H1 (cell line): ENCODE measurements at regions not wholly inside any gene's neighbourhood (a gene's known extent, or its start where the extent isn't known, plus 50 kb on each side); places are given as distances from the start of the nearest gene placed in this dataset.

Experiments used
- CTCF ChIA-PET: fragments of 300-600 bp; sonication (Branson Sonifier 250); formaldehyde crosslinking; loops from one replicate; lab custom pipeline; 2021; ENCODE audit not compliant: partially characterized antibody; lab: Charles Lee
- POLR2A ChIA-PET: fragments of 300-600 bp; sonication (Branson Sonifier 250); formaldehyde crosslinking; loops from one replicate; lab custom pipeline; 2021; ENCODE audit warnings: inconsistent platforms; ENCODE audit not compliant: partially characterized antibody; lab: Charles Lee
- DNase-seq, 2 experiments: peaks; one replicate each; pipeline versions ENCODE4 v3.0.0 to v3.0.0-alpha.2; 2010 to 2022; ENCODE audit warnings: low spot score in 2 of 2, low read depth in 1 of 2, mixed read lengths in 1 of 2
- FAIRE-seq: peaks from 2 replicates; lab custom pipeline; 2011; peaks lifted over from hg19 to GRCh38; lab: Jason Lieb, UNC
- H2AFZ ChIP-seq: 2 replicates; pipeline ENCODE4 v1.8.1; 2012; ENCODE audit warnings: low read length, inconsistent platforms
- H2AK5ac ChIP-seq: 2 replicates; pipeline ENCODE4 v1.6.1; 2013; ENCODE audit warnings: low read depth, low read length
- H2BK120ac ChIP-seq: replicated peaks from 2 replicates; pipeline ENCODE3; 2013; ENCODE audit warnings: low read depth, low read length, inconsistent platforms
- H2BK12ac ChIP-seq: 2 replicates; pipeline ENCODE4 v1.6.1; 2013; ENCODE audit warnings: low read depth, low read length
- H2BK15ac ChIP-seq: 2 replicates; pipeline ENCODE4 v1.6.1; 2013; ENCODE audit warnings: low read length
- H2BK20ac ChIP-seq: 2 replicates; pipeline ENCODE4 v1.6.1; 2013; ENCODE audit warnings: low read length
- H2BK5ac ChIP-seq: 2 replicates; pipeline ENCODE4 v1.6.1; 2013; ENCODE audit warnings: low read depth, low read length
- H3K14ac ChIP-seq: 2 replicates; pipeline ENCODE4 v1.6.1; 2013; ENCODE audit warnings: inconsistent platforms; ENCODE audit not compliant: insufficient read length
- H3K18ac ChIP-seq: 2 replicates; pipeline ENCODE4 v1.6.1; 2013; ENCODE audit warnings: low read length; ENCODE audit errors: extremely low read depth
- H3K23ac ChIP-seq: 2 replicates; pipeline ENCODE4 v1.6.1; 2013; ENCODE audit warnings: inconsistent platforms; ENCODE audit not compliant: insufficient read length
- H3K23me2 ChIP-seq: 2 replicates; pipeline ENCODE4 v1.6.1; 2013; ENCODE audit warnings: low read depth, low read length
- H3K27ac ChIP-seq: 2 replicates; pipeline ENCODE4 v1.6.1; 2011; ENCODE audit warnings: low read depth, low read length, inconsistent platforms
- H3K27me3 ChIP-seq, 4 experiments: replicated peaks in 1 of 4; 1 replicate in 1 of 4; 2 replicates in 3 of 4; pipeline versions ENCODE4 v1.6.1 to v1.8.1; 2011 to 2013; ENCODE audit warnings: low read length in 3 of 4, mild to moderate bottlenecking in 3 of 4, inconsistent platforms in 2 of 4, mixed read lengths in 2 of 4, moderate library complexity in 1 of 4; ENCODE audit not compliant: control insufficient read depth in 3 of 4, insufficient read depth in 3 of 4; ENCODE audit errors: extremely low read depth in 1 of 4
- H3K36me3 ChIP-seq, 4 experiments: 2 replicates each; pipeline versions ENCODE4 v1.6.1 to v1.8.1; 2011 to 2013; ENCODE audit warnings: mild to moderate bottlenecking in 4 of 4, low read length in 3 of 4, moderate library complexity in 2 of 4, control low read depth in 1 of 4, inconsistent platforms in 1 of 4; ENCODE audit not compliant: insufficient read depth in 4 of 4, control insufficient read depth in 2 of 4
- H3K4ac ChIP-seq: replicated peaks from 2 replicates; pipeline ENCODE3; 2013; ENCODE audit warnings: low read length, low read depth, mixed read lengths, inconsistent platforms; ENCODE audit not compliant: insufficient read length
- H3K4me1 ChIP-seq, 4 experiments: replicated peaks in 1 of 4; 1 replicate in 1 of 4; 2 replicates in 3 of 4; pipeline versions ENCODE4 v1.6.1 to v1.8.1; 2011 to 2013; ENCODE audit warnings: low read length in 3 of 4, inconsistent platforms in 2 of 4, mixed read lengths in 1 of 4; ENCODE audit not compliant: insufficient read depth in 4 of 4, control insufficient read depth in 3 of 4
- H3K4me2 ChIP-seq, 2 experiments: 2 replicates each; pipeline versions ENCODE4 v1.6.1 to v1.8.1; 2011 to 2013; ENCODE audit warnings: low read depth in 2 of 2, low read length in 2 of 2, control low read depth in 1 of 2, inconsistent platforms in 1 of 2, mild to moderate bottlenecking in 1 of 2; ENCODE audit not compliant: insufficient read depth in 1 of 2
- H3K4me3 ChIP-seq, 4 experiments: fragments of 200-600, 300-600 bp in 1 of 4; sonication (generic), shearing (Covaris generic), sonication (Bioruptor Twin) in 1 of 4; 2 replicates each; pipeline versions ENCODE4 v1.5.1 to v1.8.1; 2011 to 2016; ENCODE audit warnings: low read length in 4 of 4, low read depth in 3 of 4, control low read depth in 2 of 4, inconsistent platforms in 2 of 4, mild to moderate bottlenecking in 2 of 4, mixed read lengths in 1 of 4, moderate library complexity in 1 of 4; ENCODE audit not compliant: insufficient read depth in 2 of 4; ENCODE audit errors: extremely low read depth in 1 of 4
- H3K56ac ChIP-seq: replicated peaks from 2 replicates; pipeline ENCODE3; 2013; ENCODE audit warnings: low read depth, mild to moderate bottlenecking, mixed read lengths, low read length, inconsistent platforms; ENCODE audit not compliant: insufficient read length
- H3K79me1 ChIP-seq: 2 replicates; pipeline ENCODE4 v1.6.1; 2013; ENCODE audit warnings: low read depth, low read length, control low read depth
- H3K79me2 ChIP-seq, 2 experiments: 2 replicates each; pipeline versions ENCODE4 v1.6.1 to v1.8.1; 2012 to 2013; ENCODE audit warnings: low read length in 2 of 2, mild to moderate bottlenecking in 2 of 2, inconsistent platforms in 1 of 2; ENCODE audit not compliant: insufficient read depth in 2 of 2, control insufficient read depth in 1 of 2
- H3K9ac ChIP-seq, 4 experiments: replicated peaks in 1 of 4; 1 replicate in 1 of 4; 2 replicates in 3 of 4; pipeline versions ENCODE4 v1.6.1 to v1.8.1; 2011 to 2013; ENCODE audit warnings: low read depth in 3 of 4, low read length in 3 of 4, control low read depth in 2 of 4, mild to moderate bottlenecking in 2 of 4, moderate library complexity in 2 of 4, inconsistent platforms in 1 of 4; ENCODE audit errors: extremely low read depth in 1 of 4
- H3K9me3 ChIP-seq, 2 experiments: 2 replicates each; pipeline versions ENCODE4 v1.6.1 to v1.8.1; 2012 to 2013; ENCODE audit warnings: mild to moderate bottlenecking in 2 of 2, moderate library complexity in 2 of 2, control low read depth in 1 of 2, inconsistent platforms in 1 of 2, low read depth in 1 of 2, low read length in 1 of 2, mixed read lengths in 1 of 2; ENCODE audit not compliant: insufficient read depth in 2 of 2
- H4K20me1 ChIP-seq, 2 experiments: replicated peaks in 1 of 2; 2 replicates each; pipeline versions ENCODE3 to v1.8.1; 2011 to 2013; ENCODE audit warnings: inconsistent platforms in 2 of 2, low read length in 2 of 2, mild to moderate bottlenecking in 1 of 2; ENCODE audit not compliant: insufficient read depth in 2 of 2, control insufficient read depth in 1 of 2
- H4K5ac ChIP-seq: 2 replicates; pipeline ENCODE4 v1.6.1; 2013; ENCODE audit warnings: low read length, low read depth, mixed read lengths, inconsistent platforms; ENCODE audit not compliant: insufficient read length
- H4K8ac ChIP-seq: 2 replicates; pipeline ENCODE4 v1.8.0; 2013; ENCODE audit warnings: mild to moderate bottlenecking, moderate library complexity, low read length, inconsistent platforms; ENCODE audit not compliant: insufficient read depth; ENCODE audit errors: extremely low read depth
- H4K91ac ChIP-seq: replicated peaks from 2 replicates; pipeline ENCODE3; 2013; ENCODE audit warnings: low read length, mixed read lengths, inconsistent platforms; ENCODE audit not compliant: insufficient read length
- RBBP5 ChIP-seq: IDR thresholded peaks from 2 replicates; pipeline ENCODE4 v1.7.1; 2012; ENCODE audit warnings: low read depth, mild to moderate bottlenecking, inconsistent platforms, low read length, moderate library complexity, borderline replicate concordance
- RFX5 ChIP-seq: IDR thresholded peaks from 2 replicates; pipeline ENCODE4 v1.6.1; 2011; ENCODE audit warnings: low read depth, low read length, improper control_type of control experiment, borderline replicate concordance
- SIN3A ChIP-seq, 2 experiments: IDR thresholded peaks in 1 of 2; conservative IDR thresholded peaks in 1 of 2; 2 replicates each; pipeline ENCODE4 v1.6.1; 2011 to 2012; ENCODE audit warnings: low read length in 2 of 2, improper control_type of control experiment in 1 of 2, low read depth in 1 of 2, mild to moderate bottlenecking in 1 of 2
- TAF7 ChIP-seq: optimal IDR thresholded peaks from 2 replicates; pipeline ENCODE3; 2011; ENCODE audit warnings: low read depth, mild to moderate bottlenecking, inconsistent platforms, low read length, moderate library complexity, borderline replicate concordance
- WGBS, 2 experiments: shearing (Covaris generic) in 1 of 2; methylation state at CpG; one replicate each; pipeline versions ENCODE4 v1.1.6 to v1.1.7; 2013 to 2015; ENCODE audit warnings: low lambda C conversion rate in 2 of 2, mixed read lengths in 2 of 2, inconsistent platforms in 1 of 2, low coverage in 1 of 2, missing lambda C conversion rate in 1 of 2; ENCODE audit not compliant: insufficient replicate concordance in 2 of 2, insufficient coverage in 1 of 2, insufficient read length in 1 of 2; ENCODE audit errors: extremely low coverage in 1 of 2, missing lambda C conversion rate in 1 of 2; 5-methylcytosine and 5-hydroxymethylcytosine counted together
- TF ChIP-seq, protein P1 (sequence below): IDR thresholded peaks from 2 replicates; pipeline ENCODE4 v1.6.1; 2012; ENCODE audit warnings: low read length, inconsistent platforms

DNA sequence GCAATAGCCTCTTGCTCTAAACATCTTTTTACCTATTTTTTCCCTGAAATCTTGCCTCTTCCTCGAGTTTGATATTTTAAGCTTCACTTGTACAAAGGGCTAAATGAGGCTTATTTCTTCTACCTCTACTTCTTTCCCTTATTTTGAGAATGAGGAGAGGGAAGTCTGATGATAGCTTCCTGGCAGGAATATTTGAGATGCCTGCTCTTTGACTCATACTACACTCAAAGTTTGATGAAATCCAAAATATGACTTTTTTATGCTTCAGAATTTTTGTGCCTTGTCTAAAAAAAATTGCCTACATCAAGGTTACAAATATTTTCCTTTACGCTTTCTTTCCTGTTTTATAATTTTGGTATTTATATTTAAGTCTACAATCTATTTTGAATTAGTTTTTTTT, 624.4 kb upstream of the PLXNA2 start:
- POLR2A ChIA-PET: no interaction called here
- Histone ChIP-seq H3K4me2 (no peak overlapping the region), H3K56ac (no peak overlapping the region)

More for the DNA sequence above, 624.4 kb upstream of the PLXNA2 start:
- no peak overlapping the region for H2BK15ac ChIP-seq
- no peak overlapping the region for H2BK120ac ChIP-seq
- no peak overlapping the region for H3K23ac ChIP-seq
- H2BK20ac ChIP-seq: no peak overlapping the region
- no peak overlapping the region for H3K18ac ChIP-seq
- H4K91ac ChIP-seq: no peak overlapping the region
- H4K8ac ChIP-seq: no peak overlapping the region
- no peak overlapping the region for H3K4ac ChIP-seq
- WGBS, 2 experiments: 77% methylated on average over 2 of the region's 2 CpGs; no CpG with 5 or more reads in 1 of the 2 experiments
- no peak overlapping the region for H3K14ac ChIP-seq
- H3K27me3 ChIP-seq: no peaks in the 10 kb centered on the region
- no peak overlapping the region for H2BK12ac ChIP-seq
- H3K4me3 ChIP-seq: no peak overlapping the region
- DNase-seq: no peak
- H3K4me1 ChIP-seq: no peaks in the 10 kb centered on the region
- H2BK5ac ChIP-seq: no peak overlapping the region
- no peak overlapping the region for H2AK5ac ChIP-seq
- TF ChIP-seq SIN3A (conservative IDR thresholded peaks at IDR 0.05 in 1 of 2, IDR thresholded peaks at IDR 0.05 in 1 of 2; ENCODE audit: low read depth in 1 of 2, low read length in 2 of 2) (no peak), RBBP5 (no peak), TAF7 (no peak), RFX5 (no peak)
- TF ChIP-seq, protein P1, sequence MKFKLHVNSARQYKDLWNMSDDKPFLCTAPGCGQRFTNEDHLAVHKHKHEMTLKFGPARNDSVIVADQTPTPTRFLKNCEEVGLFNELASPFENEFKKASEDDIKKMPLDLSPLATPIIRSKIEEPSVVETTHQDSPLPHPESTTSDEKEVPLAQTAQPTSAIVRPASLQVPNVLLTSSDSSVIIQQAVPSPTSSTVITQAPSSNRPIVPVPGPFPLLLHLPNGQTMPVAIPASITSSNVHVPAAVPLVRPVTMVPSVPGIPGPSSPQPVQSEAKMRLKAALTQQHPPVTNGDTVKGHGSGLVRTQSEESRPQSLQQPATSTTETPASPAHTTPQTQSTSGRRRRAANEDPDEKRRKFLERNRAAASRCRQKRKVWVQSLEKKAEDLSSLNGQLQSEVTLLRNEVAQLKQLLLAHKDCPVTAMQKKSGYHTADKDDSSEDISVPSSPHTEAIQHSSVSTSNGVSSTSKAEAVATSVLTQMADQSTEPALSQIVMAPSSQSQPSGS: no peak
- H3K9ac ChIP-seq: no peak overlapping the region
- H3K27ac ChIP-seq: no peak overlapping the region
- CTCF ChIA-PET: no interaction called here
- FAIRE-seq: no peak
- H3K36me3 ChIP-seq: no peaks in the 10 kb centered on the region
- no peaks in the 10 kb centered on the region for H4K20me1 ChIP-seq
- H3K79me1 ChIP-seq: no peaks in the 10 kb centered on the region
- H2AFZ ChIP-seq: no peak overlapping the region
- 0 out of 2 replicates have a peak, but pooled peaks cover 2% of the 10 kb centered on the region for H3K23me2 ChIP-seq
- no peak overlapping the region for H4K5ac ChIP-seq
- H3K79me2 ChIP-seq: no peaks in the 10 kb centered on the region
- H3K9me3 ChIP-seq: no peaks in the 10 kb centered on the region
